ENCODE measurements at regions not wholly inside any gene's neighbourhood (a gene's known extent, or its start where the extent isn't known, plus 50 kb on each side); places are given as distances from the start of the nearest gene placed in this dataset.

DNA sequence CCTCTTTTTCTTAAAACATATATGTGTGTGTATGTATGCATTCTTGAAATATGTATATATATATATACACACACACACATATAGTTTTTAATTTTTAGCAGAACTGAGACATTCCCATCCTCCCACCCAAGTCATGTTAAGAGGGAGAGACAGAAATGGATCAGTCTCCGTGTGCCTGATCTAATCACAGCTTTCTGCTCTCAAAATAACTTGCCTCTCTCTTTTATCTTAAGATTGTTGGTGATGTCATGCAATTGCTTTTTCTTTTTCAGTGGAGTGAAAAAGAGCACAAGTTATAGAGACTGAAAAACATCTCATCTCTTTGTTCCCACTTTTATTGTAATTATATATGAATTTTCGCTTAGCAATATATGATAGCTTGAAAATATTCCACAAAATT lies 279.9 kb upstream of the DOK6 start:
- TF ChIP-seq, protein P1, sequence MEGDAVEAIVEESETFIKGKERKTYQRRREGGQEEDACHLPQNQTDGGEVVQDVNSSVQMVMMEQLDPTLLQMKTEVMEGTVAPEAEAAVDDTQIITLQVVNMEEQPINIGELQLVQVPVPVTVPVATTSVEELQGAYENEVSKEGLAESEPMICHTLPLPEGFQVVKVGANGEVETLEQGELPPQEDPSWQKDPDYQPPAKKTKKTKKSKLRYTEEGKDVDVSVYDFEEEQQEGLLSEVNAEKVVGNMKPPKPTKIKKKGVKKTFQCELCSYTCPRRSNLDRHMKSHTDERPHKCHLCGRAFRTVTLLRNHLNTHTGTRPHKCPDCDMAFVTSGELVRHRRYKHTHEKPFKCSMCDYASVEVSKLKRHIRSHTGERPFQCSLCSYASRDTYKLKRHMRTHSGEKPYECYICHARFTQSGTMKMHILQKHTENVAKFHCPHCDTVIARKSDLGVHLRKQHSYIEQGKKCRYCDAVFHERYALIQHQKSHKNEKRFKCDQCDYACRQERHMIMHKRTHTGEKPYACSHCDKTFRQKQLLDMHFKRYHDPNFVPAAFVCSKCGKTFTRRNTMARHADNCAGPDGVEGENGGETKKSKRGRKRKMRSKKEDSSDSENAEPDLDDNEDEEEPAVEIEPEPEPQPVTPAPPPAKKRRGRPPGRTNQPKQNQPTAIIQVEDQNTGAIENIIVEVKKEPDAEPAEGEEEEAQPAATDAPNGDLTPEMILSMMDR (IDR thresholded peaks at IDR 0.05; ENCODE audit: low read length): no peak
- TF ChIP-seq EZH2 (optimal IDR thresholded peaks at IDR 0.05; ENCODE audit: low read depth, low read length) (no peak), EZH2phosphoT487 (IDR thresholded peaks at IDR 0.05; ENCODE audit: low read length) (no peak)
